ENCODE measurements at regions not wholly inside any gene's neighbourhood (a gene's known extent, or its start where the extent isn't known, plus 50 kb on each side); places are given as distances from the start of the nearest gene placed in this dataset.

GRCh38 chr3:179503152-179503551 is 51.9 kb upstream of the GNB4 start:
- H3K9me3 Mint-ChIP-seq (ENCODE audit: low read depth), result no peaks in the 10 kb centered on the region
- H3K4me3 Mint-ChIP-seq, result no peak overlapping the region
- DNase-seq, result no peak
- ATAC-seq, result no peak
- H3K4me1 Mint-ChIP-seq, result no peaks in the 10 kb centered on the region
- H3K36me3 Mint-ChIP-seq, result no peaks in the 10 kb centered on the region
- CTCF ChIA-PET, result no interaction called here
- no peak overlapping the region for H3K27ac Mint-ChIP-seq
- H3K27me3 Mint-ChIP-seq, result peaks cover 15% of the 10 kb centered on the region

GRCh38 chr3:179503640-179504039 is 52.4 kb upstream of the GNB4 start:
- Mint-ChIP-seq H3K4me1 (no peaks in the 10 kb centered on the region), H3K27ac (no peak overlapping the region), H3K4me3 (no peak overlapping the region), H3K9me3 (ENCODE audit: low read depth) (no peaks in the 10 kb centered on the region), H3K36me3 (no peaks in the 10 kb centered on the region), H3K27me3 (peaks cover 15% of the 10 kb centered on the region)
- DNase-seq, result no peak
- no peak for ATAC-seq
- CTCF ChIA-PET, result no interaction called here

GRCh38 chr3:179504371-179504770 is 53.1 kb upstream of the GNB4 start:
- ATAC-seq (no peak), DNase-seq (no peak)
- Mint-ChIP-seq H3K9me3 (ENCODE audit: low read depth) (no peaks in the 10 kb centered on the region), H3K4me1 (no peaks in the 10 kb centered on the region), H3K36me3 (no peaks in the 10 kb centered on the region), H3K27me3 (peaks cover 15% of the 10 kb centered on the region), H3K4me3 (no peak overlapping the region), H3K27ac (no peak overlapping the region)
- CTCF ChIA-PET, result interaction anchor here (1.1 kb wide), 1 partner anchor 83 kb away, joined by 3 read pairs; no protein-coding TSS in a partner anchor

- ATAC-seq (no peak), DNase-seq (no peak)
- CTCF ChIA-PET, result interaction anchor here (0.8 kb wide), 1 partner anchor 405 kb away, joined by 3 read pairs; no protein-coding TSS in a partner anchor
- no peaks in the 10 kb centered on the region for H3K9me3 Mint-ChIP-seq (ENCODE audit: low read depth)
- no peak overlapping the region for H3K4me3 Mint-ChIP-seq
- no peaks in the 10 kb centered on the region for H3K36me3 Mint-ChIP-seq
- H3K27me3 Mint-ChIP-seq, result peaks cover 17% of the 10 kb centered on the region
- H3K27ac Mint-ChIP-seq, result no peak overlapping the region
- no peaks in the 10 kb centered on the region for H3K4me1 Mint-ChIP-seq
Measured at GRCh38 chr3:179505534-179505933, 54.3 kb upstream of the GNB4 start.

GRCh38 chr3:179506792-179507191 is 55.5 kb upstream of the GNB4 start:
- ATAC-seq, result no peak
- CTCF ChIA-PET, result no interaction called here

GRCh38 chr3:179509701-179510100 is 53.0 kb upstream of the ACTL6A start:
- ATAC-seq (no peak), DNase-seq (no peak)
- Mint-ChIP-seq H3K4me1 (no peaks in the 10 kb centered on the region), H3K4me3 (no peak overlapping the region), H3K27me3 (peaks cover 26% of the 10 kb centered on the region), H3K9me3 (ENCODE audit: low read depth) (no peaks in the 10 kb centered on the region), H3K27ac (no peak overlapping the region), H3K36me3 (no peaks in the 10 kb centered on the region)
- CTCF ChIA-PET, result no interaction called here

More at GRCh38 chr3:179506792-179507191, 55.5 kb upstream of the GNB4 start:
- Mint-ChIP-seq H3K27ac (no peak overlapping the region), H3K27me3 (peaks cover 23% of the 10 kb centered on the region), H3K36me3 (no peaks in the 10 kb centered on the region), H3K9me3 (ENCODE audit: low read depth) (no peaks in the 10 kb centered on the region), H3K4me1 (no peaks in the 10 kb centered on the region), H3K4me3 (no peak overlapping the region)
- no peak for DNase-seq

- DNase-seq (no peak), ATAC-seq (no peak)
- no peaks in the 10 kb centered on the region for H3K9me3 Mint-ChIP-seq (ENCODE audit: low read depth)
- H3K4me3 Mint-ChIP-seq, result no peak overlapping the region
- CTCF ChIA-PET, result no interaction called here
- no peaks in the 10 kb centered on the region for H3K36me3 Mint-ChIP-seq
- peaks cover 23% of the 10 kb centered on the region for H3K27me3 Mint-ChIP-seq
- H3K4me1 Mint-ChIP-seq, result no peaks in the 10 kb centered on the region
- H3K27ac Mint-ChIP-seq, result no peak overlapping the region
Measured at GRCh38 chr3:179510496-179510895, 52.2 kb upstream of the ACTL6A start.

GRCh38 chr3:179512378-179512777 is 50.3 kb upstream of the ACTL6A start:
- H3K36me3 Mint-ChIP-seq, result no peaks in the 10 kb centered on the region
- no peak overlapping the region for H3K27ac Mint-ChIP-seq
- no peaks in the 10 kb centered on the region for H3K9me3 Mint-ChIP-seq (ENCODE audit: low read depth)
- H3K4me1 Mint-ChIP-seq, result no peaks in the 10 kb centered on the region
- H3K27me3 Mint-ChIP-seq, result peaks cover 18% of the 10 kb centered on the region
- no peak overlapping the region for H3K4me3 Mint-ChIP-seq
- CTCF ChIA-PET, result interaction anchor here (1.2 kb wide), 1 partner anchor 21 kb away, joined by 3 read pairs; no protein-coding TSS in a partner anchor
- DNase-seq, result no peak
- ATAC-seq, result no peak
